H1 (cell line): ENCODE measurements at regions not wholly inside any gene's neighbourhood (a gene's known extent, or its start where the extent isn't known, plus 50 kb on each side); places are given as distances from the start of the nearest gene placed in this dataset.

ENCODE experiments used
- ASH2L ChIP-seq: fragments of 200-600, 300-600 bp; sonication (generic); IDR thresholded peaks from one replicate; pipeline ENCODE4 v1.7.1; 2017; ENCODE audit warnings: low read length
- SP2 ChIP-seq: IDR thresholded peaks from 2 replicates; pipeline ENCODE4 v1.6.1; 2012; ENCODE audit warnings: mild to moderate bottlenecking, low read length, inconsistent platforms
- TEAD4 ChIP-seq: IDR thresholded peaks from 2 replicates; pipeline ENCODE4 v1.6.1; 2012; ENCODE audit warnings: low read depth, low read length, inconsistent platforms, mixed read lengths

DNA sequence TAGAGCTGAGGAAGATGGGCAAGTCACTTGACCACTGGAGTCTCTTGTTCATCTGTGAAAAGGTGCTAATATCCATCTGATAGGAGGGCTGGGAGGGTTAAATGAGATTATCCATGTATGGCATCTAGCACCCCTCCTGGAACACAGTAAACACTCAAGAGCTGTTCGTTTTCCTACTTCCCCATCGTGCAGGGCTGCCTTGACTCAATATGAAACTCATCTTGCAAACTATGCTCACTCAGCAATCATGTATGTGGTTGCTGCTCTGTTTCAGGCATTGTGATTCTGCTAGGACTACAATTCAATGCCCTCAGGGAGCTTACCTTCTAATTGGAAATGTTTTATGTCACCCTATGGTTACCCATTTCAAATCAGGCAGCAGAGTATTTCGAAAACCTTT is 395.6 kb downstream of the BCAT1 start (continued):
- TF ChIP-seq TEAD4 (no peak), SP2 (no peak), ASH2L (no peak)
